Smooth muscle cell (in vitro differentiated cells): ENCODE measurements at regions not wholly inside any gene's neighbourhood (a gene's known extent, or its start where the extent isn't known, plus 50 kb on each side); places are given as distances from the start of the nearest gene placed in this dataset.
A peak's percentile ranks its signal among the peaks of the same experiment; 100 is the strongest.

Experiments used
- DNase-seq: peaks from one replicate; lab custom pipeline; 2025; ENCODE audit not compliant: unreplicated experiment; lab: John Stamatoyannopoulos, UW
- H2AFZ ChIP-seq: fragments of 200-600 bp; sonication (generic); 2 replicates; pipeline ENCODE4 v1.6.0; 2016; ENCODE audit warnings: antibody characterized with exemption, low read depth, mild to moderate bottlenecking
- H3F3A ChIP-seq: fragments of 200-600 bp; sonication (generic); 2 replicates; pipeline ENCODE4 v1.6.0; 2017; ENCODE audit warnings: antibody characterized with exemption, low read depth
- H3K27ac ChIP-seq: fragments of 200-600 bp; sonication (generic); 2 replicates; pipeline ENCODE4 v1.5.1; 2016; ENCODE audit warnings: low read depth, mild to moderate bottlenecking
- H3K27me3 ChIP-seq: fragments of 200-600 bp; sonication (generic); 2 replicates; pipeline ENCODE4 v1.6.1; 2016; ENCODE audit warnings: low read depth, mild to moderate bottlenecking
- H3K36me3 ChIP-seq: fragments of 200-600 bp; sonication (generic); 2 replicates; pipeline ENCODE4 v1.5.1; 2016; ENCODE audit warnings: low read depth
- H3K4me1 ChIP-seq: fragments of 200-600 bp; sonication (generic); 2 replicates; pipeline ENCODE4 v1.5.1; 2016; ENCODE audit warnings: low read depth
- H3K4me2 ChIP-seq: fragments of 200-600 bp; sonication (generic); 2 replicates; pipeline ENCODE4 v1.6.0; 2016; ENCODE audit warnings: mild to moderate bottlenecking
- H3K4me3 ChIP-seq: fragments of 200-600 bp; sonication (generic); 2 replicates; pipeline ENCODE4 v1.5.1; 2016; ENCODE audit warnings: mild to moderate bottlenecking
- H3K79me2 ChIP-seq: fragments of 200-600 bp; sonication (generic); 2 replicates; pipeline ENCODE4 v1.6.0; 2016; ENCODE audit warnings: low read depth, mild to moderate bottlenecking
- H3K9ac ChIP-seq: fragments of 200-600 bp; sonication (generic); 2 replicates; pipeline ENCODE4 v1.6.0; 2016; ENCODE audit warnings: low read depth
- H3K9me3 ChIP-seq: fragments of 200-600 bp; sonication (generic); replicated peaks from 2 replicates; pipeline ENCODE4 v1.5.1; 2016; ENCODE audit warnings: low read depth
- H4K20me1 ChIP-seq: fragments of 200-600 bp; sonication (generic); 2 replicates; pipeline ENCODE4 v1.6.0; 2016; ENCODE audit warnings: low read depth
- WGBS: methylation state at CpG from one replicate; pipeline ENCODE4 v1.1.7; 2016; ENCODE audit warnings: low lambda C conversion rate; 5-methylcytosine and 5-hydroxymethylcytosine counted together
- TF ChIP-seq, protein P1 (sequence below): fragments of 200-600 bp; sonication (generic); IDR thresholded peaks from 2 replicates; pipeline ENCODE4 v1.5.1; 2017; ENCODE audit warnings: borderline replicate concordance, mild to moderate bottlenecking, antibody characterized with exemption; ENCODE audit not compliant: insufficient read depth, poor library complexity, severe bottlenecking

DNA sequence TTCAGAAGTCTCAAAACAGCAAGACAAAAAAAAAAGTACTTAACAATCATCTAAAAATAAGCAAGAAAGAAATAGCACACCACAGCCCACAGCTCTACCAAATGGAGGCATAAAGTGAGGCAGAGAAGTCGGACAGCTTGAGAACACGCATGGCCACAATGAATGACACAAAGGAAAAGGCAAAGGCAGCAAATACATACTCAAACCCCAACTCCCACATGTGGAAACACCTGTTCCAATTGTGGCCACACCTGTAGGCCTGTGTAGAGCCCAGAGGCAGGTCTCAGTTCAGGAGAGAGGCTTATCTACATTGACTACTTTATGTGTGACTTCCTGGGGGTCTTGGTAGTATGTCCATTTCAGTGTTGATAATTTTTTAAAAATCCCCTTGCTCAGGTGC, 543.5 kb downstream of the LMO4 start:
- Histone ChIP-seq H2AFZ (no peak overlapping the region), H3K9ac (no peak overlapping the region), H3K4me1 (no peaks in the 10 kb centered on the region), H3K27me3 (no peaks in the 10 kb centered on the region), H3F3A (no peaks in the 10 kb centered on the region), H3K36me3 (no peaks in the 10 kb centered on the region), H3K4me2 (no peak overlapping the region), H3K27ac (no peak overlapping the region), H3K9me3 (no peaks in the 10 kb centered on the region), H3K4me3 (no peak overlapping the region), H4K20me1 (no peaks in the 10 kb centered on the region), H3K79me2 (no peaks in the 10 kb centered on the region)
- no peak for DNase-seq
- TF ChIP-seq, protein P1, sequence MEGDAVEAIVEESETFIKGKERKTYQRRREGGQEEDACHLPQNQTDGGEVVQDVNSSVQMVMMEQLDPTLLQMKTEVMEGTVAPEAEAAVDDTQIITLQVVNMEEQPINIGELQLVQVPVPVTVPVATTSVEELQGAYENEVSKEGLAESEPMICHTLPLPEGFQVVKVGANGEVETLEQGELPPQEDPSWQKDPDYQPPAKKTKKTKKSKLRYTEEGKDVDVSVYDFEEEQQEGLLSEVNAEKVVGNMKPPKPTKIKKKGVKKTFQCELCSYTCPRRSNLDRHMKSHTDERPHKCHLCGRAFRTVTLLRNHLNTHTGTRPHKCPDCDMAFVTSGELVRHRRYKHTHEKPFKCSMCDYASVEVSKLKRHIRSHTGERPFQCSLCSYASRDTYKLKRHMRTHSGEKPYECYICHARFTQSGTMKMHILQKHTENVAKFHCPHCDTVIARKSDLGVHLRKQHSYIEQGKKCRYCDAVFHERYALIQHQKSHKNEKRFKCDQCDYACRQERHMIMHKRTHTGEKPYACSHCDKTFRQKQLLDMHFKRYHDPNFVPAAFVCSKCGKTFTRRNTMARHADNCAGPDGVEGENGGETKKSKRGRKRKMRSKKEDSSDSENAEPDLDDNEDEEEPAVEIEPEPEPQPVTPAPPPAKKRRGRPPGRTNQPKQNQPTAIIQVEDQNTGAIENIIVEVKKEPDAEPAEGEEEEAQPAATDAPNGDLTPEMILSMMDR: no peak
- WGBS: 96% methylated on average over 2 of the region's 2 CpGs

DNA sequence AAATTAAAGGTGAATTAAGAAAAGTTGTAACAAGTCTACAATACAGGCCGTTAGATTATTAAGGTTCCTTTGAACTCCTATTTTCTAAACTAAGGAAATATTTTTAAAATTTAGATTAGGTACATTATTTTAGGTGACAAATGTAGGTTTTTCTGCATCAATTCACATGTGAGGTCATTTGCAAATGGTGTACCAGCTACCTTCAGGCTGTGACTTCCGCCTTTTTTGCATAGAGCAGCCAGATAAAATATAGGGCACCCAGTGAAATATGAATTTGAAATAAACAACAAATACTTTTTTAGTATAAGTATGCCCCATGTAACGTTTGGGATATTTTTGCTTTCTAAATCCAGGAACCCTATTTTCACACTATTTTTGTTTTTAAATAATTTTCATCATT, 544.0 kb downstream of the LMO4 start:
- Histone ChIP-seq H3K4me1 (no peaks in the 10 kb centered on the region), H3K27ac (no peak overlapping the region), H3K79me2 (no peaks in the 10 kb centered on the region), H3K36me3 (no peaks in the 10 kb centered on the region), H4K20me1 (no peaks in the 10 kb centered on the region), H3K4me2 (no peak overlapping the region), H3K9me3 (no peaks in the 10 kb centered on the region), H3F3A (no peaks in the 10 kb centered on the region), H3K27me3 (no peaks in the 10 kb centered on the region), H2AFZ (no peak overlapping the region), H3K9ac (no peak overlapping the region), H3K4me3 (no peak overlapping the region)
- 93% methylated on average over 3 of the region's 3 CpGs for WGBS
- DNase-seq: no peak
- TF ChIP-seq, protein P1: no peak

DNA sequence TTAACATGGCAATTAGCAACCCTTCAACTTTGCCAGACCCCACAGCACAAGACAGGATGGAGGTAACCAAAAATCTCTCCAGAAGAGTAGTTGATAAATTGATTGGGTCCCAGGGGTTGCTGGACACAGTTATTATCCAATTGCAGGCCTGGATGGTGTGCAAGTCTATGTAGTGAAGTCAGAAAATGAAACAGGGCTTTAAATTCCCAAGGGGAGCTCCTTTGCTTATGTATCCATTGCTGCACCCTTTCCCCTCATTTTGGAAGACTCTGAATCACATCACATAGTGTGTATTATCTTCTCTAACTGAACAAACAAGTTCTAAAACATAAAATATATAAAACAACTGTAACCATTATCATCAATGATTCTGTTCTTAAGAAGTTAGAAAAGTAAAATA, 550.2 kb downstream of the LMO4 start:
- no peak overlapping the region for H3K27ac ChIP-seq
- H3K4me1 ChIP-seq: no peaks in the 10 kb centered on the region
- no peaks in the 10 kb centered on the region for H3K27me3 ChIP-seq
- no peak overlapping the region for H2AFZ ChIP-seq
- H3K4me2 ChIP-seq: no peak overlapping the region
- TF ChIP-seq, protein P1: no peak
- no peaks in the 10 kb centered on the region for H3K36me3 ChIP-seq
- no peak overlapping the region for H3K4me3 ChIP-seq
- no peaks in the 10 kb centered on the region for H3K9me3 ChIP-seq
- H3K79me2 ChIP-seq: no peaks in the 10 kb centered on the region
- H3K9ac ChIP-seq: no peak overlapping the region
- DNase-seq: no peak
- H3F3A ChIP-seq: no peaks in the 10 kb centered on the region
- no peaks in the 10 kb centered on the region for H4K20me1 ChIP-seq

DNA sequence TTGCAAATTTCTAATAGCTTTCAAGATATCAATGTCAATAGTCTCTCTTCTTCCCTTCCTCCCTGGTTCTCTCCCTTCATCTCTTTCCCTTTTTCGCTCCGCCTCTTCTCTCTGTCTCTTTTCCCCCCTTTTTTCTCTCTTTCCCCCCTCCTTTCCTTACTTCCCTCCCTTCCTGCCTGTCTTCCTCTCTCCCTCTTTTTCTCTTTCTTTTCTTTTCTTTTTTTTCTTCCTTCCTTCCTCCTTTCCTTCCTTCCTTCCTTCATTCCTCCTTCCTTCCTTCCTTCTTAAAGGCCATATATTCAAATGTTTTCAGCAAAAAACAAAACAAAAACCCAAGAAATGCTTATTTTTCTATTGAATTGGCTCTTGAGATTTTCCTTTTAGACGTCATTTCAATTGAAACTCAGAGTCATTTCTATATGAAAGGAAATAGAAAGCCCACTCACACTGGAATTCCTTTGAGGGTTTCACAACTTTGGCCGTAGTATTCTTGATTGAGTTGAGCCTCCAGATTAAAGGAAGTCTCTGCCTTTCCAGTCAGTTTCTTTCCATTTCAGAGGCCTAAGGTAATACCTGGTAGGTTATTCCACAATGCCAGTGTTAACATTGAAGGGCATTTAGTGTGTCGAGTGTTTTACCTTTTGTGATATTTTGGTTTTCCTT, 551.5 kb downstream of the LMO4 start:
- WGBS: 58% methylated on average over 5 of the region's 5 CpGs
- DNase-seq: no peak
- H3K79me2 ChIP-seq: no peaks in the 10 kb centered on the region
- H3K4me1 ChIP-seq: no peaks in the 10 kb centered on the region
- H2AFZ ChIP-seq: peak overlapping the region; percentile 55
- H3K27ac ChIP-seq: peak overlapping the region; percentile 62
- TF ChIP-seq, protein P1: no peak
- H3F3A ChIP-seq: no peaks in the 10 kb centered on the region
- H3K36me3 ChIP-seq: no peaks in the 10 kb centered on the region
- H3K4me3 ChIP-seq: no peak overlapping the region
- no peaks in the 10 kb centered on the region for H4K20me1 ChIP-seq
- peak overlapping the region; percentile 36 for H3K4me2 ChIP-seq
- H3K27me3 ChIP-seq: no peaks in the 10 kb centered on the region
- H3K9ac ChIP-seq: no peak overlapping the region
- H3K9me3 ChIP-seq: no peaks in the 10 kb centered on the region
